PC-9 (cell line): ENCODE measurements at regions not wholly inside any gene's neighbourhood (a gene's known extent, or its start where the extent isn't known, plus 50 kb on each side); places are given as distances from the start of the nearest gene placed in this dataset.

Experiments
- BruUV-seq: library from RNA; stranded (reverse); fragments of 400-500 nt; replicated peaks from 2 replicates; lab custom pipeline; 2021; lab: Mats Ljungman, UMichigan
- CTCF ChIA-PET: fragments of 300-600 bp; sonication (Branson Sonifier 250); formaldehyde crosslinking; loops from one replicate; lab custom pipeline; 2022; ENCODE audit warnings: antibody characterized with exemption; lab: Charles Lee
- POLR2A ChIA-PET: fragments of 300-600 bp; sonication (Branson Sonifier 250); formaldehyde crosslinking; loops from one replicate; lab custom pipeline; 2022; ENCODE audit warnings: antibody characterized with exemption; ENCODE audit not compliant: unreplicated experiment; lab: Charles Lee
- DNase-seq, 2 experiments: peaks; one replicate each; pipeline versions ENCODE4 v3.0.0 to v3.0.0-alpha.2; 2015 to 2022; ENCODE audit warnings: mixed read lengths in 1 of 2
- H2AFZ ChIP-seq: fragments of 200-600 bp; sonication (generic); 2 replicates; pipeline ENCODE4 v1.8.1; 2017; ENCODE audit warnings: antibody characterized with exemption
- H3F3A ChIP-seq: fragments of 200-600 bp; sonication (generic); 2 replicates; pipeline ENCODE4 v1.8.1; 2017; ENCODE audit warnings: antibody characterized with exemption, mild to moderate bottlenecking, low read depth; ENCODE audit not compliant: insufficient read depth
- H3K27ac ChIP-seq: fragments of 200-600 bp; sonication (generic); 2 replicates; pipeline ENCODE4 v1.6.1; 2016; ENCODE audit warnings: mixed run types
- H3K27me3 ChIP-seq: fragments of 200-600 bp; sonication (generic); 2 replicates; pipeline ENCODE4 v1.6.1; 2016; ENCODE audit warnings: low read depth, mixed run types; ENCODE audit not compliant: insufficient read depth
- H3K36me3 ChIP-seq: fragments of 200-600 bp; sonication (generic); 2 replicates; pipeline ENCODE4 v1.6.1; 2016; ENCODE audit warnings: low read depth, mixed run types
- H3K4me1 ChIP-seq: fragments of 200-600 bp; sonication (generic); replicated peaks from 2 replicates; pipeline ENCODE4 v1.6.1; 2016; ENCODE audit warnings: mixed run types; ENCODE audit not compliant: insufficient read depth
- H3K4me2 ChIP-seq: fragments of 200-600 bp; sonication (generic); 2 replicates; pipeline ENCODE4 v1.6.1; 2017; ENCODE audit warnings: mixed run types
- H3K4me3 ChIP-seq: fragments of 200-600 bp; sonication (generic); 2 replicates; pipeline ENCODE4 v1.6.1; 2016; ENCODE audit warnings: mixed run types
- H3K79me2 ChIP-seq: fragments of 200-600 bp; sonication (generic); 2 replicates; pipeline ENCODE4 v1.6.1; 2017; ENCODE audit warnings: low read depth, mixed run types
- H3K9me2 ChIP-seq: fragments of 200-600 bp; sonication (generic); 2 replicates; pipeline ENCODE4 v1.8.1; 2017; ENCODE audit warnings: mild to moderate bottlenecking; ENCODE audit not compliant: insufficient read depth
- H3K9me3 ChIP-seq: fragments of 200-600 bp; sonication (generic); 2 replicates; pipeline ENCODE4 v1.8.1; 2016; ENCODE audit warnings: low read depth; ENCODE audit not compliant: insufficient read depth
- H4K20me1 ChIP-seq: fragments of 200-600 bp; sonication (generic); 2 replicates; pipeline ENCODE4 v1.8.1; 2017; ENCODE audit not compliant: insufficient read depth
- CTCF ChIP-seq: fragments of 200-600 bp; sonication (generic); conservative IDR thresholded peaks from 2 replicates; pipeline ENCODE4 v1.6.1; 2017; ENCODE audit warnings: mixed run types, antibody characterized with exemption, mild to moderate bottlenecking, moderate library complexity
- EZH2 ChIP-seq: fragments of 200-600 bp; sonication (generic); IDR thresholded peaks from 2 replicates; pipeline ENCODE4 v1.8.0; 2017; ENCODE audit warnings: antibody characterized with exemption, low read depth
- intact Hi-C: fragments of 100-400 bp; cut with micrococcal nuclease; formaldehyde crosslinking; loops from one replicate; pipeline ENCODE4 v1.10.0; 2022; ENCODE audit not compliant: unreplicated experiment

DNA sequence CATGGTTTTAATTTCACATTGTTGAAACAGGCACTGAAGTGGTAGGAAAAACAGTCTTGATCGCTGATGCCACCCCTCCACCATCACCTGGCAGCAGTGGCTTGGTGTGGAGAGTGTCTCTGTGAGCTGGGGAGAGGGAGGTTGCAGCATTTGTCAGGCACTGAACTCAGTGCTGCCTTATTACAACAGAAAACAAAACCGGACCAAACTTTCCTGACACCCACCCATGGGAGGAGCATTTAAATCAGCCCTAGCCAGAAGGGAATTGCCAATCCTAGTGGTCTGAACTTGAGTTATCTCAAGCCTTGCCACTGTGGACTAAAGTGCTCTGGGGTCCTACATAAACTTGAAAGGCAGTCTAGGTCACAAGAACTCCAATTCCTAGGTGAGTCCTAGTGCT is 103.0 kb upstream of the LGALSL start:
- H2AFZ ChIP-seq = no peak overlapping the region
- peaks cover 38% of the 10 kb centered on the region for H3K4me1 ChIP-seq
- H3K4me2 ChIP-seq = no peak overlapping the region
- H3K9me3 ChIP-seq = 0 out of 2 replicates have a peak, but pooled peaks cover 5% of the 10 kb centered on the region
- no peaks in the 10 kb centered on the region for H3K27me3 ChIP-seq
- no peaks in the 10 kb centered on the region for H4K20me1 ChIP-seq
- no peak for TF ChIP-seq CTCF
- TF ChIP-seq EZH2 = no peak
- no peaks in the 10 kb centered on the region for H3K79me2 ChIP-seq
- H3K27ac ChIP-seq = no peak overlapping the region
- intact Hi-C loops = no loop called here
- ChIA-PET POLR2A (no interaction called here), CTCF (no interaction called here)
- DNase-seq = no peak
- no peaks in the 10 kb centered on the region for H3K36me3 ChIP-seq
- BruUV-seq = no TSS peak
- peaks cover 29% of the 10 kb centered on the region for H3F3A ChIP-seq
- H3K4me3 ChIP-seq = no peak overlapping the region
- peaks cover 3% of the 10 kb centered on the region; the same call in 1 of the 2 replicates for H3K9me2 ChIP-seq

DNA sequence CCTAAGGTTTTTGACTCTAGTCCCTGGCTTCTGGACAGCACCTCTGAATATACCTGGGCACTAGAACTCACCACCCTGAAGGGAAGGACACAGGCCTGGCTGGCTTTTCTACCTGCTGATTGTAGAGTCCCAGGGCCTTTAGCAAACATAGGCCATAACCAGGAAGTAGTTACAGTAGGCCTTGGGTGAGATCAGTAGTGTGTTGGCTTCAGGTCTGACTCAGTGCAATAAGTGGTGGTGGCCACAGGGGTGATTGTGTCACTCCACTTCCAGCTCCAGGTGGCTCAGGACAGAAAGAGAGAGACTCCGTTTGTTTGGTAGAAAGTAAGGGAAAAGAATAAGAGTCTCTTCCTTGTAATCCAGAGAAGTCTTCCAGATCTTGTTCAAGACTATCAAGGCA is 101.7 kb upstream of the LGALSL start:
- H3K9me2 ChIP-seq = peaks cover 6% of the 10 kb centered on the region; the same call in 1 of the 2 replicates
- no TSS peak for BruUV-seq
- H3K9me3 ChIP-seq = 0 out of 2 replicates have a peak, but pooled peaks cover 5% of the 10 kb centered on the region
- H4K20me1 ChIP-seq = no peaks in the 10 kb centered on the region
- TF ChIP-seq EZH2 = no peak
- TF ChIP-seq CTCF = no peak
- peak overlapping the region; percentile 73 for H3K27ac ChIP-seq
- POLR2A ChIA-PET = interaction anchor here (0.6 kb wide), 1 partner anchor 507 kb away, joined by 3 read pairs; no protein-coding TSS in a partner anchor
- CTCF ChIA-PET = no interaction called here
- no peaks in the 10 kb centered on the region for H3K79me2 ChIP-seq
- no peaks in the 10 kb centered on the region for H3K36me3 ChIP-seq
- H3K4me3 ChIP-seq = no peak overlapping the region
- DNase-seq = peak in 1 of 2 experiments; percentile 87
- intact Hi-C loops = no loop called here
- peaks cover 37% of the 10 kb centered on the region for H3K4me1 ChIP-seq
- H3F3A ChIP-seq = peaks cover 33% of the 10 kb centered on the region
- H2AFZ ChIP-seq = peak overlapping the region; percentile 71
- no peaks in the 10 kb centered on the region for H3K27me3 ChIP-seq
- H3K4me2 ChIP-seq = peak overlapping the region; percentile 26

GRCh38 chr2:64354857-64355680 is 98.9 kb upstream of the LGALSL start:
- DNase-seq = peak; percentile 54 to 93
- ChIA-PET POLR2A (interaction anchor here (0.5 to 0.7 kb wide), 5 partner anchors 12 to 283 kb away, joined by 3 to 6 read pairs (median 5); no protein-coding TSS in a partner anchor), CTCF (no interaction called here)
- Histone ChIP-seq H3F3A (peaks cover 41% of the 10 kb centered on the region), H3K9me2 (peaks cover 6% of the 10 kb centered on the region; the same call in 1 of the 2 replicates), H3K36me3 (no peaks in the 10 kb centered on the region), H3K4me3 (no peak overlapping the region), H3K79me2 (no peaks in the 10 kb centered on the region), H2AFZ (peak overlapping the region; percentile 63), H3K4me1 (peaks cover 50% of the 10 kb centered on the region), H4K20me1 (no peaks in the 10 kb centered on the region), H3K27me3 (no peaks in the 10 kb centered on the region), H3K27ac (peak overlapping the region; percentile 78), H3K4me2 (peak overlapping the region; percentile 45), H3K9me3 (0 out of 2 replicates have a peak, but pooled peaks cover 5% of the 10 kb centered on the region)
- TF ChIP-seq EZH2 (no peak), CTCF (no peak)
- no TSS peak for BruUV-seq
- intact Hi-C loops = no loop called here
